GM23248 (cell line): ENCODE measurements at regions not wholly inside any gene's neighbourhood (a gene's known extent, or its start where the extent isn't known, plus 50 kb on each side); places are given as distances from the start of the nearest gene placed in this dataset.

ENCODE experiments used
- EZH2 ChIP-seq: fragments of 200-600 bp; sonication (generic); IDR thresholded peaks from 2 replicates; pipeline ENCODE4 v1.6.1; 2018; ENCODE audit warnings: antibody characterized with exemption, mild to moderate bottlenecking; ENCODE audit not compliant: insufficient read depth, poor library complexity, severe bottlenecking
- EZH2phosphoT487 ChIP-seq: fragments of 200-600 bp; sonication (generic); IDR thresholded peaks from 2 replicates; pipeline ENCODE4 v1.6.1; 2018; ENCODE audit warnings: antibody characterized with exemption, moderate library complexity, mild to moderate bottlenecking, low read depth; ENCODE audit not compliant: insufficient read depth

DNA sequence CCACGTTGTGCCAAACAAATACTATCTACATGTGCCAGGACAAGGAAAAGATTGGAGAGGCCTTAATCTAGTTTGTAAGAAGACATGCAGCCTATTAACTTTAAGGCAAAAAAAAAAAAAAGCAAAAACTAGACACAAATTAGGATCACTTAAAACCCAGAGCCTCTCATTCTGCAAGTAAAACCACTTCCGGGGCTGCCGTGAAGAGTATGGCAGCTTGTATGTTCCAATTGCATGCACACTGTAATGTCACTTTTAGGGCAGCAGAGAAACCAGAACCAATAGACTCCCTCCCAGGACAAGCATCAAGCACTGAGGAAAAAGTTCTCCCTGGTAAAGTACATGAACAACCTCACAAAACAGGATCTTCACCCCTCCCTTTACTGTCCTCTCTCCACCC is 70.6 kb downstream of the RSL24D1 start:
- no peak for TF ChIP-seq EZH2phosphoT487
- no peak for TF ChIP-seq EZH2
